CD1c-positive myeloid dendritic cell (primary cell): ENCODE measurements at regions not wholly inside any gene's neighbourhood (a gene's known extent, or its start where the extent isn't known, plus 50 kb on each side); places are given as distances from the start of the nearest gene placed in this dataset.

Experiments
- DNase-seq: peaks from one replicate; pipeline ENCODE4 v3.0.0-alpha.2; 2016; ENCODE audit errors: extremely low spot score

DNA sequence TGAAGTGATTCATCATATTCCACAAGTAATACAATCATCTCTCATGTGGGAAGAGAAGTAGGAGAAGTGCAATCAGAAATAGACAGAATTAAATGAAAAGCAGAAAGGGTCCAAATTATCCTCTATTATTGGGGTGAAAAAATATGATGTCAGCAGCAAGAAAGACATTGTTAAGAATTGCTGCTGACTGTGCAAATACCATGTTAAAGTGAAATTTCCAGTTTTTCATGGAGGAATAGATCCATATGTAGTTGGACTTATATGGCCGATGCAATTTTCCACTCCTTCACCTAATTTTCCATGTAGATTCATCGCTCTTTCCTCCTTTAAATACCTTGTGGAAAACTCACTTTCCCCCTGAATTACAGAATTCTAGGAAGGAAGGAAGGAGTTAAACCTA is 819.8 kb downstream of the GATA3 start:
- no peak for DNase-seq

DNA sequence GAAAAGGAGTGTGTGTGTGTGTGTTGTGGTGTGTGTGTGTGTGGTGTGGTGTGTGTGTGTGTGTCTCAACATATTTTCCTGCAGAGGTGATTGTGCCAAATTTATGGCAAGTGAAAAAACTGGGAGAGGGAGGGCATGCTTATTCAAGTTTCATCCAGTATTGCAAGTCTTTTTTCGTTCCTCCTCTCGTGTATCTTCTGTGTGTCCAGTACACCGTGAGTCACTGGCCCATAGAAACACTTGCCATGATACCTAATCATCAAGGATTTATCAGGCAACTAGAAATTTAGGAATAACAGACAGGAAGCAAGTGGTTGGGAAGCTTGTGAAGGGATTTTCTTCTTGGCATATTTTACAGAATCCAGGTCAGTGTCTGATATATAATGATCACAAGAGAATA is 820.5 kb downstream of the GATA3 start:
- no peak for DNase-seq

DNA sequence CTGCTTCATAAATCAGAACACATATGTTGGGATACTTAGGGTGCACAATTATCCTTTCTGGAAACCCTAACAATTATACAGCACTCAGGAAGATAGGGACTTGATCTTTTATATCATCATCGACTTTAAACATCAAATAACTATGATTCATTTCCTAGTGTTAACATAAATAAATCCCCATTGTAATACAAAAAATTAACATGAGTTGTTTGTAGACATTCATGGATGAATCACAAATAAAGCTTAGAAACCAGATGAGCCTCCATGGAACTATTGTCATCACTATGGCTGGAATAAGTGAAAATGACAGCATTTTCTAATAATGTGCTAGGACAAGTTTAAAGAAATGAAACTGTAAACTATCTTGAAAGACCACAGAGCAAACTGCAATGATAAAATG is 821.7 kb downstream of the GATA3 start:
- DNase-seq: no peak

DNA sequence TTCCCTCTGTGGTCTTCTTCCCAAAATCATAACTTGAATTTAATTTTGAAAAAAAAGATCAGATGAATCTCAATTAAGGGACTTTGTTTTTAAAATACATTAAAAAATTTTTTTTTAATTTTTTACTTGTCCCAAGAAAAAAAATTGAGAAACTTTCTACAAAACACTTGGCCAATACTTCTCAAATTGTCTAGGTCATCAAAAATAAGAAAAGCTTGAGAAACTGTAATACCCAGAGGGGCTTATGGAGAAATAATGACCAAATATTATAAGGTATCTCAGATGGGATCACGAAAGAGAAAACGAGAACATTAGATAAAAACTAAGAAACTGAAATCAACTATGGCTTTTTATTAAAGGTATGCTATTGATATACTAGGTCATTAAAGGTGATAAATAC is 835.0 kb downstream of the GATA3 start:
- no peak for DNase-seq

DNA sequence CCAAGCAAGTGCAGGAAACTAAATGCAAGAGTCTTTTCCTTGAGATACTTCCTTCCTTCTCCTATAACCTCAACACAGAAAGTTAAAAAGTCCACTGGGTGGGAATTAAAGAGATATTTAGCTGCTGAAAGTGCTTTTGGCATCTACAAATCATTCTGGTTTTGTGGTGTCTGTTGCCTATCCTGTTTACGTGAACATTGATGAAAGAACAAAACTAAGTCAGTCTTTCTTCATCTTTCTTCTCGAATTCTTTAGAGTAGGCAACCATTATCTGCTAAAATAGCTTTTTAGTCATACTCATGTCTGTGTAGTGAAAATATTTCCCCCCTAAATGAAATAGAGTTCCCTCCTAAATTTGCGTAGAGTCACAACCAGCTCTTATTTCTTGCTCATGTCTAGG is 838.6 kb downstream of the GATA3 start:
- no peak for DNase-seq

DNA sequence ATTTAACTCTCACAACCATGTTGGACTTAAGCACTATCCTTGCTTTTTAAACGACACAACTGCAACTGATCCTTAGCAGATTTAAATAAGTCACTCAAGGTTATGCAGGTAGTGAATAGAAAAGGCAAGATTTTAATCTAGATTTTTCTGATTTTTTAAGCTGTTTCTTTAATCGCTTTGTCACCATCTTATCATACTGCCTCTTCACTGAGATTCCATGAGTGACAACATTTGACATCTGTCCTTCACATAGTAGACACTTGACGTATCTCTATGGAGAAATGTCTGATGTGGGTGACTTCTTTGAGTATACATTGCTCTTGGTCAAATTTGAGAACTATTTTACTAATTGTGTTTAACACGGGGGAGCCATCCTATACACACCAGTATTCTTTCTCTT is 839.7 kb downstream of the GATA3 start:
- DNase-seq: no peak

DNA sequence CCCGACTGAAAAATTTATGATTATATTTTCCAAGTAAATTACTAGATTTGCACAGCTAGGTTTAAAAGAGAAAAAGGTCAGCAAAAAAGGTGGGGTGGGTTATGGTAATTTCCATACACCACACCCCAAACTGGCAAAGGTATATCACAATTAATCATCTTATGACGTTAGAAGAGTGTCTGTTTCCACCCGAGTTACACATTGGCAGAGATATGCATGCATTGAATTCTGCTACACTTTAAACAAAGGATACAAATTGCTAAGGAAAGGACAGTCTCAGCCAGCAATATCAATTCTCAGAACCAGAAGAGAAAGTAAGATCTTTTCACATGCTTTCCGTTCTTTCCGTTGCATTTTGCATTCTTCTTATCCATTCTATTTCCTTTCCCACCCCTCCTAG is 843.3 kb downstream of the GATA3 start:
- DNase-seq: no peak

DNA sequence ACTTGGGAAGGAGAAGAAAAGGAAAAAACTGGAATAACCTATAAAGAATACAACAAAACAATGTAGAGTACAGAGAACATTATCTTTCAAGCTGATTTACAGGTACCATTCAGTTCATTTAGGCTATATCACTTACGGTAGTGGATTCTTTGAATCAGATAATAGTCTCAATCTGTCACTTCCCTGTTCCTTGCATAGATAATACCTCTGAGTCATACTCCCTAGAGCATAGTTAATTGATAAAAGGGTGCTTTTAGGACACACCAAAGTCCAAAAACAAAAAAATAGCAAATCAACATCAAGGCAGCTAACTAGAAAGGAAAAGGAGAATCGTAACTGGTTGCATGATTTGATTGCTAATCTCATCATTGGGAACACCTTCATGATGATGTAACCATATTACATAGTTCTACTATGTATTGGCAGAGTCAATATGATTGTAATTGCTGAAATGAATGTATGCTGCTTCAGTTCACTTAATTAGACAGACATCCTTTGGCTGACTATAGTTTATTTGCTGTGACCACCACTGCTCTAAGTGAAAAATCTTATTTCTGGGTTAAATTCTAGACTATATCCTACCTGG is 844.4 kb downstream of the GATA3 start:
- DNase-seq: no peak

DNA sequence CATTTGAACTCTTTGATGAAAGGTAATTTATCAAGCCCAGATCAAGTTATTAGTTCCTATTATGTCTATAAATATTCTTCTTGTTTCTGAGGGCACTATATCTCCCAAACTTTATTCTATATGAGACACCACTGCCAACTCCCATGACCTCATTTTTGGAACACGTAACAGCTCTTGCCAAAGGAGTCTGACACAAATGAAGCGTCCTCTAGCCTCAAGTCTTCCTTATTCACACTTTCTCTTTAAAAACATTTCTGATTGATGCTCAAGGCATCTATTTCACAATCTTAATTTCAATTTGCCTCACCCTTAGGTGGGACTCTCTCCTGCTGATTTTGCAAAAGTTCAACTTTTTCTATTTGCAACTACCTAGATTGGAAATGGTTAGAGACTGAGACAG is 848.4 kb downstream of the GATA3 start:
- no peak for DNase-seq

DNA sequence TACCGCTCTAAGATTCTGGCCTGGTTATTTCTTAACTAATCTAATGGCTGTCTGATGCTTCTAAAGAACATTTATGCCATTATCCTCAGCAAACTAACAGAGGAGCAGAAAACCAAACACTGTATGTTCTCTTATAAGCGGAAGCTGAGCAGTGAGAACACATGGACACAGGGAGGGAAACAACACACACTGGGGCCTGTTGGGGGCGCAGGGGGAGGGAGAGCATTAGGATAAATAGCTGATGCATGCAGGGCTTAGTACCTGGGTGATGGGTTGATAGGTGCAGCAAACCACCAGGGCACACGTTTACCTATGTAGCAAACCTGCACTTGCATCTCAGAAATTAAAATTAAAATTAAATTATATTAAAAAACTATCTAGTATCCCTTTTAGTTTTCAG is 853.5 kb downstream of the GATA3 start:
- no peak for DNase-seq

DNA sequence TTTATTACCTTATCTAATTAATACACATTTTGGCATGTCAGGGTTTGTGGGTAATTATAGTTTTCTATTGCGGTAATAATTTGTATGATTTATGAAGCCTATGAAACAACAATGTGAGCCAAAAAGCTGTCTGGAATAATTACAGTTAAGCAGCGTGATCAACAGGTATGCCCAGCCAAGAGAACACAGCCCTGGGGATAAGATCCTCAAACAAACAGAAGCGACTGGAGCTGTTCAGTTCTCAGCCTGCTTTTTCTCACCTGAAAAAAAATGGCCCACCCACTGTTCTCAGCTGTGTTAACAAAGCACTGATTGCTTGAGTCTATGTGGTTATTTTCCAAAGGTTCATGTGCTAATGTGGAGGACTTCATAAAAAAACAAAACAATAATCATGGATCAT is 855.8 kb downstream of the GATA3 start:
- no peak for DNase-seq

DNA sequence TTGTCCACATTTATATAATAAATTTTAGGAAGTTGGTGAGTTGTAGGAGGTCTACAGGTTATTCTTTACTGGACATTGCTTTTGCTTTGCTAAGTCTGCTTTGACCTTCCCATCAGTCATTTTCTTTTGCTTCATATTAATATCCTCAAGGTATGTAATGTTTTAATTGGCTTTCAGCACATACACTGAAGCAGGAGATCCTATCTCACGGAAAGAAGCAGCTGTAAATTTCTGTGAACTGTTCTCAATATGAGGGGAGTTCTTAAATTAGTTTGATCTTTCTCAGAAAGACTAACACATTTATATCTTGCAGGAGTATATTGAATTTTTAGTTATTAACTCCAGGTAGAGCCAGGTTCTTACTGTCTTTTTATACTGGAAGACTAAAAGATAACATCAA is 856.5 kb downstream of the GATA3 start:
- no peak for DNase-seq

DNA sequence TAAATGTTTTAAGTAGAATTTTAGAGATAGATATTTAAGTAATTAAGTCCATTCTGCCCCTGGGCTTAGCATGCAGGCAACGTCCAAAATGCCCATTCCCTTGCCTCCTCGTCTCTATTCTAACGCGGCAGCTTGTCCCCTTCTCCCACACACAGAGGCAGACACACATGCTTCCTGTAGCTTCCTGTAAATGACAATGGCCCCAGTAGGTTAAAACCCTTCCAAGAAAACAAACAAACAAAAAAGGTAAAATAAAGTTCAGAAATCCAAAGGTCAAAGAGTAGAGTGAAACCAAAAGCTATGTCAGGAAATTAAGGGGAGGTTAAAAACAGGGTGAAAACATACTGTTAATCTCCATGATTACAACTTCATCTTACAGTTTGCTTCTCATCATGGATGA is 857.6 kb downstream of the GATA3 start:
- DNase-seq: no peak

DNA sequence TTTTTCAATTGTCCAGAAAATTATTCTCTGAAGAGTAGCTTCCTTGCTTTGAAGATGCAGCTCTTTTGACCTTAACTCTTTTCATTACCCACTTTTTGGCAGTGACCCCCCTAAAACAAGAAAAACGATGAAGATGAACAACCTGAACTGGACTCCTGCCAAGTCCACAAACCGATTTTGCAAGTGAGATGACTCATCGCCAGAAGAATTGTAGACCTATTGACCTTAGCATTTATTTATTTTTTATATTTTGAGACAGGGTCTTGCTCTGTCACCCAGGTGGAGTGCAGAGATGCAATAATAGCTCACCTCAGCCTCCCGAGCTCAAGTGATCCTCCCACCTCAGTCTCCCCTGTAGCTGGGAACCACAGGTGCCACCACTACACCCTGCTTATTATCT is 859.2 kb downstream of the GATA3 start:
- DNase-seq: no peak

DNA sequence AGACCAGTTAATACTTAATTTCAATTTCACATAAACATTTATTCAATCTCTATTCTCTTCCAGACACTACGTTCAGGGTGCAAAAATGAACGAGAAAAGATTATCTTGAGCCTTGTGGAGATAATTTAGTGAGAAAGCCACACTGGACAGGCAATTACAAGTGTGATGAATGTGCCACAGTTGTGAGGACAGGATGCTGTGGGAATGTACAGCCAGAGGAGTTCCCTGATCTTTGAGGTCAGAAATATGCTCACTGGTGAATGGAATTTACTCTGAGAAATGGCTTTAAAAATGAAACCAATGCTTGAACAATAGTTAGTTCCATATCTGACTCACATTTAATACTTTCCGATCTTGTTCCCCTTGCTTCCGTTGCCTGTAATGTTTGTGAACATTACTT is 864.8 kb downstream of the GATA3 start:
- DNase-seq: no peak

DNA sequence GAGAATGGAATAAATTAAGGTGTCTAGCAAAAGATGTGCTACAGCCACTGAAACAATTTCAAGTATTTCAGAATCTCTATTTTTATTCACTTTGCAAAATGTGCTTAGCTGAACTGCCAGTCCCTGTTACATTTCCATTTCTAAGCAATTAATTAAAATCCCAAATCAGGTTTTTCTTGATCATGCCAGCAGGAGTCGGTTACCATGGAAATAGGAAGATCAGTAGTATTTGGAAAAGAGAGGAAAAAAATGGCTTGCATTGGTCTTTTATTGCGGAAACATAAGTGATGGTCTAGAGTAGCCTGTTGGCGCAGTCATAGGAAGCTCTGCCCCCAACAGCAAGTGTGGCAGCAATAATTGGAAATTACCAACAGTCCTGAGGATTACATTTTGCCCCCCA is 867.1 kb downstream of the GATA3 start:
- DNase-seq: no peak

DNA sequence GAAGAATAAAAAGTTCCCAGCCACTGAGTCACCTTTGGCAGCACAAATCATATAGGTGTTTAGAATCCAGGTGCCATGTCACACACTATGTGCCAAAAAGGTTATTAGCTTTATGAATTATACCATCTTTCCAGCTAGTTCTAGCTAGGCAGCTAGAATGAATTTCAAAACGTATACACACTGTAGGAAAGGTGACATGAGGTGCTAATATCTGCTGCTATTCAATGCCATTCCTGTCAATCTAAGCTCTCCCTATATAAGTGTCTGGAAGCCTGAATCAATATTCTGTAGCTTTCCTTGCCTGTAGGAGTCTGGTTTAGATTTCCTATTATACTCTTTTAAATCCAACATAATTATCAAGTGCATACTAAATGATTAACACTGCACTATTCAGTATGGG is 868.6 kb downstream of the GATA3 start:
- no peak for DNase-seq

DNA sequence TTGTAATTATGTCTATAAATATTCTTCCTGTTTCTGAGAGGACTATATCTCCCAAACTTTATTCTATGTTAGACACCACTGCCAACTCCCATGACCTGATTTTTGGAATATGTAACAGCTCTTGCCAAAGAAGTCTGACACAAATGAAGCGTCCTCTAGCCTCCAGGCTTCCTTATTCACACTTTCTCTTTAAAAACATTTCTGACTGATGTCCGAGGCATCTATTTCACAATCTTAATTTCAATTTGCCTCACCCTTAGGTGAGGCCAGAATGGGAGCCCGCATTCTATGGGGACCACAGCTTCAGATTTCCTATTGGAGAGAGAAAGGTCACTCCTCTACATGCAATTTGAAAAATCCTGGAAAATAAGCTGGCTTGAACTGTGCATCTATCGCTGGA is 873.2 kb downstream of the GATA3 start:
- DNase-seq: no peak

DNA sequence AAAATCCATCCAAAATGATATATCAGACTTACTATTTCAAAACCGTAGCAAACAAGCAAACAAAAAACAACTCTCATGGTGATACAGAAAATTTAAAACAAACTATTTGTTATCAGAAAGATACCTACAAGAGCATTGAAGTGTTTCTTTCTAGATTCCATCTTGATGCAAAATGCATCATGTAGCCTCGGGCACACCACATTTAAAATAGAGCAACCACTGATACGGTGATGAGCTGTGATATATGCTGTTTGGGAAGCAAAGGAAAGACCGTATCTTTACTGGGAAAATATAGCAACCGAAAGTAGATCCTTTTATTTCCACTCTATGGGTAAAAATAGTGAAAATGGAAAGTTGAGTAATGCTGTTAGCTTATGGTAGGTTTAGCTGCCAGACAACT is 892.0 kb downstream of the GATA3 start:
- DNase-seq: no peak

DNA sequence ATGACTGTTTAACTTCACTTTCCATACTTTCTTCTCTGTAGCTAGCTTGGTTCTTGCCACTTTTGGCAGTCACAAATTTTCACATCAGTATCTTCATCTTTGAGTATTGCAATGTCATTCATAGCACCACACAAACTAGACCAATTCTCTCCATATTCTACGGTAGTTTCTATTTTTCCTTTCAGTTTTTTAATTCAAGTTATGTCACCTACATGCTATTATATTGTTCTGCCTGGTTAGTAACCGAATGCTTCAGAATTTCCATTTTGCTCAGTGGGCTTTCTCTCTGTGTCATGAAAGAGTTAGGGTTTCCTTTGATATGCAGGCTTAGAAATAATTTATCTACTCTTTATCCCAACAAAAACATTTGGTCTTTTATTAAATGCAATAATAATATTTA is 896.5 kb downstream of the GATA3 start:
- DNase-seq: no peak

DNA sequence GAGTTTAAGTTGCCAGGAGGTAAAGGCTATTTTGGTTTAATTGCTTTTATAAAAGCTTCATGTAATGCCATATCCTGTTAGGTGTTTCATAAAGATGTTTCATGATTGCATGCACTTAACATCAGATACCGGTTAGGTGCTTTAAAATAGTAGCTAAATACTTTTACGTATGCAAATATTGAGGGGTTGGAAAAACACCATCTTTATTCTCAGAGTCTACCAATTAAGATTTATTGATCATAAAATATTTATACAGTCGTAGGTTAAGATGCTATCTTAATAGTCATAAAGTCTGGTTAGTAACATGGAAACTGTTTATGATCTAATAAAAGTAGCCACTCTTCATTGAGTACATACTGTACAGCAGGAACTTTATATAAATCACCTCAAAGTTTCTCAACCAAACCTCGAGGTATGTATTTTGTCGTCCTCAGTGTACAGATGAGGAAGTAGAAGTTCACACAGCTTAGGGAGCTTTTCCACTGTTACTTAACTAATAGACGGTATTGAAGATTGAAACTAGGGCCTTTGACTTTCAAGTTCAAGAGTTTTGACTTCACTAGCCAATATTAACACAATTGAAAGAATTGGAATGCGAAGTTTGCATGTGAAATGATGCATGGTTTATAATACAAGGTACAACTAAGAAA is 897.1 kb downstream of the GATA3 start:
- DNase-seq: no peak

DNA sequence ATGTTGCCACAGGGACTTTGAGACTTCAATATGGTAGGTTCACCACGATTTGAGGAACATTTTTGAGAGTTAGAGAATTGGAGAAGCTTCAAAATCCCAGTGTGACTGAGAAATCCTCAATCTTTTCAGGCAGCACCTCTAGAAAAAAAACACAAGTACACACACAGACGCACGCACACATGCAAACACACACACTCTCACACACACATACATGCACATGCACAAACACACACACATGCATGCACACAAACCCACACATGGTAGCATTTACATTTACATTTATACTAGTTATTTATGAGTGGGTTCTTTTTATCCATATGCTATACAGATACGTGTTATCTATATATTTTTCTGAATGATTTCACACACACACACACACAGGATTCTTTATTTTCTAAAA is 901.9 kb downstream of the GATA3 start:
- DNase-seq: no peak

DNA sequence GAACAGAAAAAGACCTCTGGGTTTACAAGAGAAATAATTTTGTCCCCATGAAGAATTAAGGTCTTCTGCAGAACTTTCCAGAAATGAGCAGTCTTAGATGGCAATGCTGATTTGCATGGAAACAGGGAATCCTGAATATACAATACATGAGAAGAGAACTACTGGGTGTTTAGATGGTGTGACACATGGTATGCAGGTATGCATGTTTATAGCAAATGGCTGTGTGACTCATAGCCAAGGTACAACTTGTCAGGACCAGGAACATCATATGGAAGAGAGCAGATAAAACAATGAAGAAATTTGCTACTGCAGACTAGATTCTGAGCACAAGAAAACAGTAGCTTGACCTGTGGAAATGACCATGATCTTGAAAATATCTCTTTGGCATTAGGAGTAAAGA is 907.8 kb downstream of the GATA3 start:
- DNase-seq: no peak

DNA sequence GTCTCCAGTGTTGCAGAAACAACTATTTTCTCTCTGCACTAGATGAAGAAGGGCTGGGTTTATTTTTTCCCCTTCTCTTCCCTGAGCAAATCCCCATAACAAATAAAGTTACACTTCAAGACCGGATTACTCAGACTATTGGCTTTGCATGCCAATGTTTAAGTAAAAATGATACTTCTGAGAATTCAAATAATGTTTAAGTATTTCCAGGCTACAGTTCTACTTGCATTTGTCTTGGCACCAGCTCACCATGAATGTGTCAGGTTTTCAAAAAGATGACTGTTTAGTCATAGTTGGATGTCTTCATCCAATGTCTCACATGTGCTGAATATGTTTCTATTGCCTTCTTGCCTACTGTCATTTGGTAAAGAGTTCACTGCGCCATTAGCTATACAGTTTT is 912.6 kb downstream of the GATA3 start:
- DNase-seq: no peak
